MM.1S (cell line): ENCODE measurements at regions not wholly inside any gene's neighbourhood (a gene's known extent, or its start where the extent isn't known, plus 50 kb on each side); places are given as distances from the start of the nearest gene placed in this dataset.

ENCODE experiments used
- DNase-seq: peaks from one replicate; pipeline ENCODE4 v3.0.0-alpha.2; 2015
- H2AFZ ChIP-seq: fragments of 300-600 bp; sonication (generic); 2 replicates; pipeline ENCODE4 v1.6.0; 2016; ENCODE audit warnings: antibody characterized with exemption, low read length
- H3F3A ChIP-seq: fragments of 300-600 bp; sonication (generic); 2 replicates; pipeline ENCODE4 v1.6.1; 2016; ENCODE audit warnings: mild to moderate bottlenecking, antibody characterized with exemption, low read length, moderate library complexity, mixed read lengths; ENCODE audit not compliant: insufficient read depth
- H3K27ac ChIP-seq: fragments of 300-600 bp; sonication (generic); 2 replicates; pipeline ENCODE4 v1.5.1; 2016; ENCODE audit warnings: mild to moderate bottlenecking, low read length
- H3K27me3 ChIP-seq: fragments of 300-600 bp; sonication (generic); replicated peaks from 2 replicates; pipeline ENCODE4 v1.6.0; 2016; ENCODE audit warnings: low read length; ENCODE audit not compliant: insufficient read depth
- H3K36me3 ChIP-seq: fragments of 300-600 bp; sonication (generic); replicated peaks from 2 replicates; pipeline ENCODE4 v1.6.1; 2016; ENCODE audit warnings: mild to moderate bottlenecking, low read length, mixed read lengths; ENCODE audit not compliant: insufficient read depth
- H3K4me1 ChIP-seq: fragments of 300-600 bp; sonication (generic); 2 replicates; pipeline ENCODE4 v1.6.1; 2016; ENCODE audit warnings: low read length, mixed read lengths
- H3K4me2 ChIP-seq: fragments of 300-600 bp; sonication (generic); 2 replicates; pipeline ENCODE4 v1.6.0; 2016; ENCODE audit warnings: low read depth, low read length
- H3K4me3 ChIP-seq: fragments of 300-600 bp; sonication (generic); 2 replicates; pipeline ENCODE4 v1.5.1; 2016; ENCODE audit warnings: low read length, mixed read lengths
- H3K79me2 ChIP-seq: fragments of 300-600 bp; sonication (generic); 2 replicates; pipeline ENCODE4 v1.6.1; 2016; ENCODE audit warnings: mixed run types, low read length, mixed read lengths
- H3K9ac ChIP-seq: fragments of 300-600 bp; sonication (generic); 2 replicates; pipeline ENCODE4 v1.6.1; 2016; ENCODE audit warnings: low read length, mixed read lengths
- H3K9me2 ChIP-seq: fragments of 300-600 bp; sonication (generic); replicated peaks from 2 replicates; pipeline ENCODE4 v1.6.1; 2016; ENCODE audit warnings: mild to moderate bottlenecking, low read length, mixed read lengths; ENCODE audit not compliant: insufficient read depth
- H3K9me3 ChIP-seq: fragments of 300-600 bp; sonication (generic); replicated peaks from 2 replicates; pipeline ENCODE4 v1.6.1; 2016; ENCODE audit warnings: mild to moderate bottlenecking, low read length, mixed read lengths; ENCODE audit not compliant: insufficient read depth
- H4K20me1 ChIP-seq: fragments of 300-600 bp; sonication (generic); 2 replicates; pipeline ENCODE4 v1.6.1; 2016; ENCODE audit warnings: mild to moderate bottlenecking, low read length, moderate library complexity, mixed read lengths; ENCODE audit not compliant: insufficient read depth
- CTCF ChIP-seq: fragments of 300-600 bp; sonication (generic); IDR thresholded peaks from 2 replicates; pipeline ENCODE4 v1.5.1; 2016; ENCODE audit warnings: antibody characterized with exemption, low read length, mixed read lengths
- EZH2 ChIP-seq: fragments of 300-600 bp; sonication (generic); optimal IDR thresholded peaks from 2 replicates; pipeline ENCODE3; 2017; ENCODE audit warnings: low read depth, mild to moderate bottlenecking, antibody characterized with exemption, low read length, mixed read lengths
- EZH2phosphoT487 ChIP-seq: fragments of 300-600 bp; sonication (generic); IDR thresholded peaks from 2 replicates; pipeline ENCODE4 v1.6.1; 2018; ENCODE audit warnings: antibody characterized with exemption, low read length

DNA sequence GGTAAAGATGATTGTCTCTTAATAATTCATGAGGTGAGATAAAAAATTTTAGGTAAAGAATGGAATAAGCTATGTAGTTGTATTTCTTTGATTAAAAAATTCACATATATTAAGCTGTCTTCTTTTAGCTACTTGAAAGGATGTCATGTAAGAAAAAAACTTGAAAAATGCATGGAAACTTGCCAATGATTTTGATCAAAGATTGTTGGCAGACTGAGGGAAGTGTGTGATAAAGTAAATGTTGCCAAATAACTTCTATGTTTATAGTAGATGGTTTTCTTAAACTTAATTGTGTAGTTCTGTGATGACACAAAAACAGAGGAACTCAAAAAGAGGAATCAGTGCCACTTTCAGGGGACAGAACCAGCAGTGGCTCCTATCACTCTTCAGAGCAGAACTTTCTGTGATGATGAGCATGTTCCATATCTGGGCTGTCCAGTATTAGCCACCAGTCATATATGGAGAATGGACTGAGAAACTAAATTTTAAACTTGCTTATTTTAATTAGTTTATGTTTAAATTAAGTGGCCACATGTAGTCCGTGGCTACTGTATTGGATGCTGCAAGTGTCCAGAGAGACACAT, 51.9 kb upstream of the SLC38A11 start:
- no peaks in the 10 kb centered on the region for H3K79me2 ChIP-seq
- no peak overlapping the region for H2AFZ ChIP-seq
- no peaks in the 10 kb centered on the region; the same call in 1 of the 2 replicates for H3K4me1 ChIP-seq
- no peak for DNase-seq
- H3K9me2 ChIP-seq: no peaks in the 10 kb centered on the region
- H3K27me3 ChIP-seq: no peaks in the 10 kb centered on the region
- no peaks in the 10 kb centered on the region for H3K36me3 ChIP-seq
- H3K27ac ChIP-seq: no peak overlapping the region
- H3F3A ChIP-seq: no peaks in the 10 kb centered on the region
- no peak overlapping the region for H3K4me3 ChIP-seq
- no peak overlapping the region for H3K4me2 ChIP-seq
- H3K9ac ChIP-seq: no peak overlapping the region
- H3K9me3 ChIP-seq: no peaks in the 10 kb centered on the region
- TF ChIP-seq CTCF (no peak), EZH2 (no peak), EZH2phosphoT487 (no peak)
- H4K20me1 ChIP-seq: no peaks in the 10 kb centered on the region
